Hematopoietic multipotent progenitor cell treated with erythropoietin and hydrocortisone succinate and interleukin-3 and kit ligand, for 8 days (in vitro differentiated cells): ENCODE measurements at regions not wholly inside any gene's neighbourhood (a gene's known extent, or its start where the extent isn't known, plus 50 kb on each side); places are given as distances from the start of the nearest gene placed in this dataset.

ENCODE experiments used
- DNase-seq: peaks from one replicate; pipeline ENCODE4 v3.0.0-alpha.2; 2015

DNA sequence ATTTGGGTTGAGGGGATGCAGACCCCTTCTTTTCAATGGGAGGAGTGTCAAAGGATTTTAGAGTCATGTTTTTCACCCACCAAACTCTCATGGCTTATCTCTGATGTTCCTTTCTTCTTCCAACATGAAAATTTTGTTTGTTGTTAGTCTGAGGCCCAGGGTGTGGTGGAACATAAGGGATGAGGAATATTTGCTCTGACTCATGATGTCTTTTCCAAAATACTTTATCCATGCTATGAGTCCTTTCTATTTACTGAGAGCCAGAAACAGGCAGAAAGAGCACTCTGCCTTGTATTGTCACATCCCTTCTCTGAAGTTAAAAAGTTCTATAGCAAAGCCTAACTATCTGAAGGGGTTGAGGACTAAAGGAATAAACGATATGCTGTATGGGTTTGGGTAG lies 61.6 kb upstream of the GYPA start:
- no peak for DNase-seq

DNA sequence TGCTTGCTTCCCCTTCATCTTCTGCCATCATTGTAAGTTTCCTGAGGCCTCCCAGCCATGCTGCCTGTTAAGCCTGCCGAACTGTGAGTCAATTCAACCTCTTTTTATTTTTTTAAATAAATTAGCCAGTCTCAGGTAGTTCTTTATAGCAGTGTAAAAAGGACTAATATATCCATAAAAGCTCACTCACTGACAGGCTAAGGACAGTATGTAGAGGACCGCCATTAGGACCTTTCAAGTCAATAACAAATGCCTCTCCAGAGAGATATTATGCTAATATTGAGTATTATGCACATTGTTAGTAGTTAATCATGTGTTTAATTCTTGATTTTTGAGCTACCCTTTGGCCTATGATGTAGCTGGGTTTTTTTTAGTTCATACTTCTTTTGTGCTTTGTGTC lies 62.6 kb upstream of the GYPA start:
- DNase-seq, result no peak

DNA sequence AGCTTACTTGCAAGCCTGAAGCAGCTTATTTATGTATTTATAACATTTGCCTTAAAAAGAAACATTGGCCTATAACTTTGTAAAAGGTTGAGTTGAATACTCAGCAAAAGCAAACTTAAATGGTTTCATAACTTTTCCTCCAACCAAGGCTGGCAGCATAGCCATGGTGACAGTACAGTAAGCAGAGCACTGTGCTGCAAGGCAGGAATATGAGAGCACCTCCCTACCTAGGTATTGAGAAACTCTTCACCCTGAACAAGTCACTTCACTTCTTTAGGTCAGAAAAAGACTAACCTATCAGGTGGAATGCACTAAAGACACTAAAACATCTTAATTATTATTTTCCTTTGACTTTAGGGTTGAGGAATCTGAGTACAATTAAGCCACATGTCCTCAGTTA lies 63.9 kb upstream of the GYPA start:
- DNase-seq, result no peak

DNA sequence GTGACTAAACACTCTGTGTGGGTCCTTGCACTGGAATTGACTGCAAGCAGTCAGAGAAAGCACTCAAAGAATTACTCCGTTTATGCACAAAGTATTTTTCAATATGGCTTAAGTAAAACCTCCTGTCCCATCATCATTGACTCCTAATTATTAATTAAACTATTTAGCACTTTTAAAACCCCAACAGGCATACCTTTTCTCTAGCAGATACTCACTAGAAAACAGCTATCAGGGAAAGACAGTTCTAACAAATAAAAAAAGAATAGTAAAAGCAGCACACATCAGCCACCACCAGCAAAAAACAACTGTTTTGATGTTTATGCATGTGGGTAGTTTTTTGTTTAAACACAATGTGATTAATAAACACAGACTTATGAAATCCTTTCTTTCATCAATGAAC lies 66.2 kb upstream of the GYPA start:
- no peak for DNase-seq

GRCh38 chr4:144208074-144208473 lies 67.6 kb upstream of the GYPA start:
- DNase-seq, result no peak

DNA sequence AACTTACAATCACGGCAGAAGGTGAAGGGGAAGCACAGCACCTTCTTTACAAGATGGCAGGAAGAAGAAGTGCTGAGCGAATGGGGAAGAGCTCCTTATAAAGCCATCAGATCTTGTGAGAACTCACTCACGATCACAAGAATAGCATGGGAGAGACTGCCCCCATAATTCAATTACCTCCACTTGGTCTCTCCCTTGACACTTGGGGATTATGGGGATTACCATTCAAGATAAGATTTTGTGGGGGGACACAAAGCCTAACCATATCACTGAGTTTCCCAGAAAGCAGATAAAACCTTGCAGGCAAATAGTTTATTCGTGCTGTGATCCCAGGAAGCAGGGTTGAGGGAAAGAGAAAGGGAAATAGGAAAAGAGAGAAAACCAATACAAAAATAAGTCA lies 69.0 kb upstream of the GYPA start:
- DNase-seq, result no peak

DNA sequence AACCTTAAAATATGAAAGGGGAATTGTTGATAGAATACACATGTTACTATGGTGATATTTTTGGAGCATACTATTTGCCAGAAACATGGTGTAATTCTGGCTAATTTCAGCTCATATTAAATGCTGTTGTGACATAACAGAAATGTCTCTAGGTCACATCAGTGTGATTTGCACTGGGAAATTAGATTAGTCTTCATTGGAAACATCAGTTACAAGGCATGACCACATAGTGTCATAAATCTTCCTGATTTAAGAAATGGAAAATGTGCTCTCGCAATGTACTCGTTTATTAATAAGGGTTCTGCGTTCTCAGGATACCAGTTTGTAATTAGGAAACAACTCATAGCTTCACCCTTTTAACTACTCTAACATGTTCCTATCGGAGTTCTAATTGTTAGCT lies 72.9 kb upstream of the GYPA start:
- DNase-seq, result no peak

GRCh38 chr4:144223149-144223548 lies 82.6 kb upstream of the GYPA start:
- DNase-seq, result no peak

GRCh38 chr4:144223661-144224060 lies 83.1 kb upstream of the GYPA start:
- DNase-seq, result no peak

DNA sequence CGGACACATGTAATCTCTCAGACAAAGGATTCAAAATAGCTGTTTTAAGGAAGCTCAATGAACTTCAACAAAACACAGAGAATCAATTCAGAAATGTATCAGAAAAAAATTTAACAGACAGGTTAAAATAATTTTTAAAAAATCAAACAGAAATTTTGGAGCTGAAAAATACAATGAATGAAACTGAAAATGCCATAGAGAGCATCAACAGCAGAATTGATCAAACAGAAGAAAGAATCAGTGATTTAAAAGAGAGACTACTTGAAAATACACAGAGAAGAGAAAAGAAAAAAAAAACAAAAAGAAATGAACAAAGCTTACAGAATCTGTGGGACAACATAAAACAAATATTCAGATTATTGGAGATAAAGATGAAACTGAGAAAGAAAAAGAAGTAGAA lies 118.8 kb upstream of the GYPA start:
- no peak for DNase-seq

DNA sequence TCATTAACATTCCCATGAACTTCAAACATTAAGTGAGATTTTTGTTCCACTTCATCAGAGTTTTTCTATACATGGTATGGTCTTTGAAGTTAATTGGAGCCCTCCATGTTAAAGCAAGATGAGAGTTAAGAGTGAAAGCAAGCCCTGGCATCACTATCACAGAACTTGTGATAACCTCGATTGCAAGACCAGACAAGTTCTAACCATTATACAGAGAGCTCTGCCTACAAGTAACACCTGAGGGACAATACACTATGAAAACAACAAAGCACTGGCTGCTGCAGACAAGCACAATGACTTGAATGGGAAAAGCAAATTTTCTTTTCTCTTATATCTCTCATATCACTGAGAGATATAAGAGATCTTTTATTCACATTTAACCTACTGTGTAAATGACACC lies 126.6 kb upstream of the GYPA start:
- DNase-seq, result no peak

GRCh38 chr4:144280688-144281087 lies 140.2 kb upstream of the GYPA start:
- no peak for DNase-seq

- no peak for DNase-seq
These were observed 143.0 kb upstream of the GYPA start for GRCh38 chr4:144283526-144283925.

- DNase-seq, result no peak
These were observed 143.5 kb upstream of the GYPA start for GRCh38 chr4:144284026-144284425.

GRCh38 chr4:144288011-144288903 lies 147.7 kb upstream of the GYPA start:
- no peak for DNase-seq

- no peak for DNase-seq
These were observed 149.3 kb upstream of the GYPA start for GRCh38 chr4:144289667-144290428.

GRCh38 chr4:144291164-144291563 lies 150.6 kb upstream of the GYPA start:
- no peak for DNase-seq

DNA sequence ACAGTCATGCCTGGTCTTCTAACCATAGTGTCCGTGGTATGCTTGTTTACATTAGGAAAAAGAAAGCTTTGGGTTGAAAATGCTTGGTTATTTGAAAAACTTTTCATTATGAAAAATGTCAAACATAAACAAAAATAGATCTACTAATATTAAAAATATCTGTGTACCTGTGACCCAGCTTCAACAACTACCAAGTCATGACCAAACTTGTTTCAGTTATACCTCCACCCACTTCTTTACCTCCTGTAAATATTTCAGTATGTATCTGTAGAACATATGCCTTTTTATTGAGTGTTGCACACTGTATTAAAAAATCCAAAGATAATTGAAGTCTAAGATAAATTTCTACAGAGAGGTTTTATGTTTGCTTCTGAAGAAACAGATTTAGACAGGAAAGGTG lies 153.7 kb upstream of the GYPA start:
- no peak for DNase-seq

DNA sequence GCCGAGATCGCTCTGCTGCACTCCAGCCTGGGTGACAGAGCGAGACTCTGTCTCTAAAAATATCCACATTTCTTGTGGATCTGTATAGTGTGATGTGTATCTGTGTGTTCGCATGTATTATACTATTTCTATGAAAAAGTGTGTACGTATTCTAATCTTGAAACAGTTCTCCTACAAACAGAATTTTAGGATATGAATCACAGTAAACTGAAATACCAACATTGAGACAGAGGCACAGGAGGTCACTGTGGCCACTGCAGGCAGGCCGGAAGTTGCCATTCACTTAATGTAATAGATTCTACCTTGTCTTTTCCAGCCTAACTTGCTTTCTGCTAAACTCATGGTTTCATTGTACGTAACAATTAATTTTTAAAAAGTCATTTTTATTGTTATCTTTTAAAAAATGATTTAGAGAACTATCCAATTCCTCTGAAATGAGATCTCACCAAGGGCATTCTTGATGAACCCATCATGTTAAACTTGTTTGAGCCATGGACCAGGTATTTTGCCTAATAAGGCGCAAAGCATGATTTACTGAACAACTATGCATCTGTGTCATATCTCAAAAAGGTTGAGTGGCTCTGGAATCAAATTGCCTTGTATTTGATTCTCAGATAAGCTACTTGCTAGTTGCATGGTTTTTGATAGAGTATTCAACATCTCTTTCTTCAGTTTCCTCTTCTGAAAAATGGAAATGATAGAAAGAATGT lies 154.9 kb upstream of the GYPA start:
- no peak for DNase-seq

DNA sequence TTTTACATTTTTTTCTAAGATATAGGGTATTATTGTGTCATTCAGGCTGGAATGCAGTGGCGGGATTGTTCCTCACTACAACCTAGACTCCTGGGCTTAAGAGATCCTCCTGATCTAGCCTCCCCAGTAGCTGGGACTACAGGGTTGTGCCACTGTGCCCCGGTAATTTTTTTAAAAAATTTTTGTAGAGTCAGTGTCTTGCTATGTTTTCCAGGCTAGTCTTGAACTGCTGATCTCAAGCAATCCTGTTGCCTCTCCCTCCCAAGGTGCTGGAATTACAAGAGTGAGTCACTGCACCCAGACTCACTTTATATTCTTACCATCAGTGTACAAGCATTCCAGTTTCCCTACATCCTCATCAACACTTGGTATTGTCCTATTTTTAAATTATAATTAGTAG lies 156.4 kb upstream of the GYPA start:
- DNase-seq, result no peak

DNA sequence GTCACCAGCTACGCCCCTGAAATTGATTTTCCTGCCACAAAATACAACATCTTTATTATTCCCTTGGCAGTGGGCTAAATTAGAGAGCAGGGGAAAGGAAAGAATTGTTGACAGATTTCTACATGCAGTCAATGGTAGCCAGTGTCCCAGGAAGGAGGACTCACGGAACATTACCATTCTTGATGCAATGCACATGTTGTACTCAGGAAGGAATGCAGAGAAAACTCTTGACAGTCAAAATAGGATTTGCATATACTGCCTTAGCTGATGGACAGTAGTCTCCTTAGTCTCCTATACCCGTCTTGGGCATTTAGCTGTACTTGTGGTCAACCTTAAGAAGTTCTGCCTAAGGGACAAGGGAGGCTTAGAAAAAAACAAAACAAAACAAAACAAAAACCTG lies 158.0 kb upstream of the GYPA start:
- DNase-seq, result no peak

DNA sequence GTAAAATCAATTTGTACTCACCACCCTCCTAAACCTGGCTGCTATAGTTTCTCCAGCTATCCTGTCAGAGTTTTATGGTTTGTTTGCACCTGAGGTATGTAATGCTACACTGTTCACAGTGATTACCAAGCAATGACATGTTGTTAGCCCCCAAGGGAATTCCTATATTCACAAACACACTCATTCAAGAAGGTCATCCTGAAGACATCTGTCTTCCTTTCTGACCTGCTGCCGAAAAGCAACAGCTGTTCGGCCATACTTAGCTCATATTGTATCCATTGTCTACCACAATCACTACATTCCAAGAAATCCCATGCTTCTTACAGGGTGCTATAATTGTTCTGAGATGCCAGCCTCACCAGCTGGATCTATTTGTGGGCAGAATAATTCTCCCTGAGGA lies 160.1 kb upstream of the GYPA start:
- no peak for DNase-seq

- DNase-seq, result no peak
These were observed 162.4 kb upstream of the GYPA start for GRCh38 chr4:144302704-144303536.
